HG02678 (cell line): ENCODE measurements at regions not wholly inside any gene's neighbourhood (a gene's known extent, or its start where the extent isn't known, plus 50 kb on each side); places are given as distances from the start of the nearest gene placed in this dataset.
"Not testable (repeated sequence)": the region's sequence is repeated elsewhere in the genome, so short reads cannot be mapped to it uniquely, and the experiment has no call there.

Source experiments
- ATAC-seq: cut with Tn5 transposase; IDR thresholded peaks from one replicate; pipeline ENCODE4 v1.9.1; 2021; ENCODE audit warnings: mild to moderate bottlenecking, moderate library complexity; ENCODE audit not compliant: unreplicated experiment

- ATAC-seq, result no peak
Measured at GRCh38 chr4:174012135-174012885, 271.2 kb downstream of the FBXO8 start.

DNA sequence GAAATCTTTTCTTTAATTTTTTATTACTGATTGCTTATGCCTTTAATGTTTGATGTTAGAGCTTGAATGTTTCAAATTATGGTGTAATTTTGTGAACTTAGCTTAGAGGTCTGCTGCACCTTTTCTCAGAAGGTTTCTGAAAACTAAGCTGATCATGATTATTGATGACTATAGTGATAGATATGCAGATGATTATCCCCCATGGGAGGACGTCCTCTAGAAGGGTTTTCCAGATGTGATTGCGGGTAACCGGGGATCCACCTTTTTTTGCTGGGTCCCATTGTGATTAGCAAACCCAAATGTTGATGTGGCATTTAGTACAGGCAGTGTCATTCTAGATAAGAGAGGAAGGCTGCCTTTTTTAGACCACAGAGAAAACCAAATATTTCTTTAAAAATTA lies 272.9 kb downstream of the FBXO8 start:
- ATAC-seq, result no peak

- ATAC-seq, result no peak
Measured at GRCh38 chr4:174009686-174010451, 273.6 kb downstream of the FBXO8 start.

GRCh38 chr4:174005422-174005821 lies 278.0 kb downstream of the FBXO8 start:
- no peak for ATAC-seq

DNA sequence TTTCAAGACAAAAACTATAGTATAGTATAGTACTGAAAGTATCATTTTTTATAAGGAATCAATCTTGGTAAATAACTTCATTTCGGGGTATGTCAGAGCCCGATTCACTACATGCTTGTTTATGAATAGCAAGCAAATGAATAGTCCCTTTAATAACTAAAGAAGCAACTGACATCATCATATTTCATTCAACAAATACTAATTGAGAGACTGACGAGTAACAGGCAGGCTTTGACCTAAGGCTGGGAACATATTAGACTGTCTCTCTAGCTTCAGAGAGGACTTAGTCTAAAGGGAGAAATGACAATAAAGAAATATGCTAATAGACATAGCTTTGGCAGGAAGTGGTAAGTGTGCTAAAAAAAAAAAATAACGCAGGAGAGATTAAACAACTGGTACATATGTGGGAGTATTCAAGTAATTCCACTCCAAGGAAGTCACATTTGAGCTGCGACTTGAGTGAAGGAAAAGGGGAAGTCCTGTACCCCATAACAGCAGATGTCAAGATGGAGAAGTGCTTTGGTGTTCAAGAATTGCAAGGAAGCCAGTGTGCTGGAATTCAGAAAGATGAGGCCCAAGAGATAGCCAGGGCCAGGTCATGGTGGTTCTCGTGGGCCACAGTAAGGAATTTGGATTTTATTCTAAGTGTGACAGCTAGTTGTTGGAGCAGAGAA lies 284.9 kb downstream of the FBXO8 start:
- no peak for ATAC-seq

DNA sequence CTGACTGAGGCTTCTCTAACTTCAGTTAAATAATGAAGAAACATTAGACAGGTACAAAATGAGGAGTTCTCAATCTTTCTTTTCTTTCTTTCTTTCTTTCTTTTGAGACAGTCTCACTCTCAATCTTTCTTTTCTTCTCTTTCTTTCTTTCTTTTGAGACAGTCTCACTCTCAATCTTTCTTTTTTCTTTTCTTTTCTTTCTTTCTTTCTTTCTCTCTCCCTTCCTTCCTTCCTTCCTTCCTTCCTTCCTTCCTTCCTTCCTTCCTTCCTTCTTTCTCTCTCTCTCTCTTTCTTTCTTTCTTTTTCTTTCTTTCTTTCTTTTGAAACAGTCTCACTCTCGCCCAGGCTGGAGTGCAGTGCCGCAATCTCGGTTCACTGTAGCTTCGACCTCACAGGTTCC lies 287.7 kb downstream of the FBXO8 start:
- ATAC-seq, result not testable (repeated sequence)

DNA sequence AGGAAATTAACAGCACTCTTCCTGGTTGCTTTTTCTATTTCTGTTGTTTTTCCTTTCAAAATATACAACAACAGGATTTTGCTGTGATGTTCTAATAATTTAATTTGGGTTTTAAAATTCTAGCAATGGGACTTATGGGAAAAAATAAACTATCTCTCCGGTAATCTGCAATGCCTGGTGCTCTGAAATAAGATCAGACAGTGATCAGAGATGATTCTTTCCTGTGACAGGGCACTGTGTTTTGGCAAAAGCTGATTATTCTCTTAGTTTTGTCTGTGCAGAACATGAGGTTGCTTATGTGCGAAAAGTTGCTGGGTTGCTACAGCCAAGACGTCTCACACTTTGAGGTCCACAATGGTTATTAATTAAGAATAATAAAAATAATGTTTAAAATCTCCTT lies 291.7 kb downstream of the FBXO8 start:
- ATAC-seq, result no peak

DNA sequence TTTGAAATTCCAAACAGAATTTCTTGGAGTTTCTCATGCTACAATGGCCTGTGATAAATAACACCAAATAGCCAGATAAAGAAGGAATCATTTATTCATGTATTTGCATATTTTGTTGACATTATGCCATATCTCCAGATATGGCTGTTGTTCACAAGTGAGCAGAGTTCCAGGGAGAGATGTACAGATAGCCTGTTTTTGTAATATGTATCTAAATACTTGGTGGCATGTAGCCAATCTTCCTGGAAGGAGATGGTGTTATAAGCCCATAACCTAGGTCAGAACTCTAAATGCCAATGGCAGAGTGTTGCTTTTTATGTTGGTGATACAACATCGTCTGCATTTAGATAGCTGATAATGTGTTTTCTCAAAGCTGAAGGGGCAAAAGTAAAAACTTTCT lies 292.2 kb downstream of the FBXO8 start:
- ATAC-seq, result no peak

DNA sequence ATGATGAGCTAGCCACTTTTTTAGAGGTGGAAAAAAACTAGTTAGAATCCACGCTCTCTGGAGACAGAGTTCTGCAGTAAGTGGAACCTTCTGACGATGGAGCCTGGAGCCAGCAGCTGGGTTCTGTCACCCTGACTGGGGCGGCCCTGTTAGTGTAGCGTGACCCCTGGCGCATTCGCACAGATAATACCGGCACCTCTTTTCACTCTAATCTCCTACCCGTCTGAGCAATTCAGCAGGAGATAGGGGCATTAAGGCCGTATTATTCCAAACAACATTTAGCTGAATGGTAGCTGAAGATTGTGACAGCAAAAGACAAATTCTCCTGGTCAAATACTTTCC lies 292.6 kb downstream of the FBXO8 start:
- no peak for ATAC-seq

GRCh38 chr4:173990126-173990868 lies 293.2 kb downstream of the FBXO8 start:
- ATAC-seq, result no peak

DNA sequence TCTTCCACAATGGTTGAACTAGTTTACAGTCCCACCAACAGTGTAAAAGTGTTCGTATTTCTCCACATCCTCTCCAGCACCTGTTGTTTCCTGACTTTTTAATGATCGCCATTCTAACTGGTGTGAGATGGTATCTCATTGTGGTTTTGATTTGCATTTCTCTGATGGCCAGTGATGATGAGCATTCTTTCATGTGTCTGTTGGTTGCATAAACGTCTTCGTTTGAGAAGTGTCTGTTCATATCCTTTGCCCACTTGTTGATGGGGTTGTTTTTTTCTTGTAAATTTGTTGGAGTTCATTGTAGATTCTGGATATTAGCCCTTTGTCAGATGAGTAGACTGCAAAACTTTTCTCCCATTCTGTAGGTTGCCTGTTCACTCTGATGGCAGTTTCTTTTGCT lies 319.9 kb downstream of the FBXO8 start:
- ATAC-seq, result not testable (repeated sequence)

DNA sequence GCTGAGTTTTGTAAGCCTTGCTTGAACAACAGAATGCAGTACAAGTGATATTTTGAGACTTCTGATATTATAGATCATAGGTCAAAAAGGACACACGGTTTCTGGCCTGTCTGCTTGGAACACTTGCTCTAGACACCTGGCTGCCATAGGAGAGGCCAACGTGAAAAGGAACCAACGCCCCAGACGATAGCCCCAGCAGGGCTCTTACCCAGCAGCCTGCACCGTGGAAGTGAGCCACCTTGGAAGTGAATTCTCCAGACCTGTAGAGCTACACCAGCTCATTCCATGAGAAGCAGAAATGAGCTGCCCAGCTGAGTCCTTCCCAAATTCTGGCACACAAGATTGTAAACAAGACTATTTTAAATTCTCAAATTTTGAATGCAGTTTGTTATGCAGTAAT lies 323.1 kb downstream of the FBXO8 start:
- ATAC-seq, result no peak

GRCh38 chr4:173958445-173958844 lies 325.0 kb downstream of the FBXO8 start:
- no peak for ATAC-seq

DNA sequence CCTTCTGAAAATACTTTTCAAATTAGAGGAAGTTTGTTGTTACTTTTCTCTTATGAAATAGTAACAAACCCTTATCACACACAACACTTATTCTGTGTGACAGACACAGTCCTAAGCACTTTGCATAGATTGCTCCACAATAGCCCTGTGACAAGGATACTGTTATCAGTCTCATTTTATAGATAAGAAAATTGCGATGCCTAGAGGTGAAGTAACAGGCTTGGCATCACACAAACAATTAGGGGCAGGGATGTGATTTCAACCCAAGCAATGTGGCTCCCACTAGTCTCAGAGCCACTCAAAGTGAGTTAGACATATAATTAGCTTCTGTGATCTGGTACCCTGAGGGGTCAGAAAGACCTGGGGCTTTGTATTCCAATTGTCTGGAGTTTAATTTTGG lies 339.9 kb downstream of the FBXO8 start:
- ATAC-seq, result no peak

GRCh38 chr4:173940146-173940545 lies 343.3 kb downstream of the FBXO8 start:
- no peak for ATAC-seq

DNA sequence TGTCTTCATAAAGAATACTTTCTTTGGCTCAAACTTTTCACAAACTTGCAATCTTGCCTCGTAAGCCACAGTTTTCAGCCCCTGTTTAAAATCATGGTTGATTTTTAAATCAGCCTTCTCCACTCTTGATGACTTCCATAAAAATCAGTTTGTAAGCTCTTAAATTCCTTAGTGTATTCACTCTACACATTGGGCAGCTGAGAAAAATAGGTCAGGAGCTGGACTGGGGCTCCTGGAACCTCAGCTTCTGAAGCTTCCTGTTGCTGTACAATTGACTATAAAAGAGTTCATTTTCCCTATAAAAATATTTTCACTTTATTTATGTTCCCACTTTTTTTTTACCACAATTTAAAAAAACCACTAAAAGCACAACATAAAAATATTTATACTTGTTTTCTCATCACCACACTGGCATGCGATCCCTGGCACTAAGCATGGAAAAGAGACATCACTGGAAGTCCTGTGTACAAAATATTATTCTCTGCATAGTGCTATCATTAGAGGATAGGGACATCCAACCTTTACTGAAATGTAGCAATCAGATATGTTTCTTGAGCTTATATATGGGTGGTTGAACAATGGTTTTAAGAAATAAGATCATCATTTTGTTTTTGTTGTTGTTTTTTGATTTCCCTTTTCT lies 345.7 kb downstream of the FBXO8 start:
- no peak for ATAC-seq

GRCh38 chr4:173936861-173937260 lies 346.6 kb downstream of the FBXO8 start:
- ATAC-seq, result no peak

DNA sequence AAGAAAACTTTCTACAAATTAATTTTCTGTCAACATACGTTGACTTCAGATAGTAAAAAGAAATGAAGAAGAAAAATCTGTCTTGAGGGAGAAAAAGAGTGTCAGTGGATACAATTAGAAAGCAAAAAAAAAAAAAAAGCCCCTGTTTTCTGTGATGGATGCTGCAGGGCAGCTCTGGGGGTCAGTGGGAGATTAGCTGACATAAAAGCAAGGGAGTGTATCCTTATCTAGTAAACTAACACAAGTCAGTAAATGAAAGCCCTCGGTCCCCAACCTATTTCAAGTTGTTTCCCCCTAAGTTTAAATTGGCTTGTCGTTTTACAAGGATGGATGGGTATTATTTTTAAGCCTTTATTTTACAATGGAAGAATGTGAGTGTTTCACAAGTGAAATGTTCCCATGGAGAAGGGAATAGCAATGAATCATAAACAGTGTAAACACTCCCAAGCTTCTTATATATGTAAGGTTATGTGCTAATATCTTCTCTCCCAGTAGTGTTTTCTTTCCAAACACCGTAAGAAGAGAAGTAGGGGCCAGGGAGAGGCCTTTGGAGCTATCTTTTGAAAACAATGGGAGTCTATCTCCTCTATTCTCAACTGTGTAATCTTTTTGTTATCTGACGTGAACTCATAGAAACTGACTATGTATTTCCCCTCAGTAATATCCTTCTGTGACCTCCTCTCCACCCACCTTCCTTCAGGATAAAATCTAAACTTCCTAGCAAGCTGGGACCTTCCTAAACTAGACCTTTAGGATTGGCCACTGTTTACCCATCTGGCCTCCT lies 347.7 kb downstream of the FBXO8 start:
- ATAC-seq, result no peak

DNA sequence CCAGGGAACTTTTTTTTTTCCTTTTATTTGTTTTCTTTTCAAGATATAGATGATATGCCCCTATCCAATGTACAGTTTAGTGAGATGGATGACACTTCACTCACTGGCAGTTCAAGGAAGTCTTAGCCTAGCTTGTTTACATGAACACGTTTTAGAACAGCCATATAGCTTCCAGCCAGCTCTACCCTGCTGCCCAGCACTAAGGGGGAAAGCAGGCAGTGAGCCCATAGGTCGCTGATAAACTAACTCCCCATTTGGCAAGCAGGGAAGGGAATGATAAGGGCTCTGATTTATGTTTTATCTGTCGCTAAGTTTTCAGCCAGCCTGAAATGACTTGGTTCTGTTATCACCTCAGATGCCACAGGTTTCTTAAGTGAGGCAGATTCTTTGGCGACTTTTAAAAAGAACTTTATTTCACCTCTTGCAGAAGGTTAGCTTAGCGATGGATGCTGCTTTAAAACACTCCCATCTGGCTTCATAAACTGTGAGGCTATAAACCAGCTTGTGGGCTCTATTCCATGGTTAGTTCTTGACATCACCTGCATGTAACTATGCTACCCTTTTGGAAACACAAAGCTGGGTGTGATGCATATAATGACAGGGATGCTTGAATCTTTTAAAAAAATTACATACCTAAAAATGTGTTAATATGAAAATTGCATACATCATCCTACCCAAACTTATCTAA lies 348.4 kb downstream of the FBXO8 start:
- ATAC-seq, result no peak
